B cell (primary cell): ENCODE measurements at regions not wholly inside any gene's neighbourhood (a gene's known extent, or its start where the extent isn't known, plus 50 kb on each side); places are given as distances from the start of the nearest gene placed in this dataset.

Experiments
- ATAC-seq: fragments of 200-7000 bp; cut with Tn5 transposase; one replicate; pipeline ENCODE4 v1.10.0; 2021; ENCODE audit warnings: low read depth, mild to moderate bottlenecking, moderate number of reproducible peaks, moderate library complexity
- CTCF ChIA-PET: fragments of 350-600 bp; sonication (Branson Sonifier 250); formaldehyde crosslinking; loops from one replicate; lab custom pipeline; 2021; ENCODE audit warnings: antibody characterized with exemption, inconsistent platforms; lab: Charles Lee
- POLR2A ChIA-PET: fragments of 350-600 bp; sonication (Branson Sonifier 250); formaldehyde crosslinking; loops from one replicate; lab custom pipeline; 2021; ENCODE audit warnings: antibody characterized with exemption; lab: Charles Lee
- DNase-seq: peaks from one replicate; pipeline ENCODE4 v3.0.0; 2013
- H2AFZ ChIP-seq: 2 replicates; pipeline ENCODE4 v1.6.1; 2012; ENCODE audit warnings: mild to moderate bottlenecking, low read depth, low read length; ENCODE audit not compliant: insufficient read depth, poor library complexity, severe bottlenecking
- H3K27ac ChIP-seq, 2 donors: 1 replicate in 1 of 2; 2 replicates in 1 of 2; pipeline ENCODE4 v1.5.1; 2012 to 2013; ENCODE audit warnings: low read length in 2 of 2, mild to moderate bottlenecking in 2 of 2, moderate library complexity in 1 of 2
- H3K27me3 ChIP-seq, 4 experiments: fragments of 200-600 bp in 1 of 4; sonication (generic) in 1 of 4; replicated peaks in 1 of 4; 1 replicate in 2 of 4; 2 replicates in 2 of 4; pipeline versions ENCODE4 v1.6.1 to v1.7.0; 2013 to 2016; ENCODE audit warnings: low read length in 3 of 4, mild to moderate bottlenecking in 2 of 4, mixed read lengths in 1 of 4, moderate library complexity in 1 of 4; ENCODE audit not compliant: insufficient read depth in 4 of 4, control insufficient read depth in 3 of 4; ENCODE audit errors: control extremely low read depth in 1 of 4
- H3K36me3 ChIP-seq, 2 experiments: replicated peaks in 1 of 2; 1 replicate in 1 of 2; 2 replicates in 1 of 2; pipeline versions ENCODE4 v1.6.1 to v1.7.1; 2013; ENCODE audit warnings: low read length in 1 of 2; ENCODE audit not compliant: insufficient read depth in 2 of 2, control insufficient read depth in 1 of 2; ENCODE audit errors: control extremely low read depth in 1 of 2, extremely low read depth in 1 of 2
- H3K4me1 ChIP-seq, 2 donors: fragments of 200-600 bp in 1 of 2; sonication (generic) in 1 of 2; 1 replicate in 1 of 2; 2 replicates in 1 of 2; pipeline versions ENCODE4 v1.5.1 to v1.6.1; 2013 to 2017; ENCODE audit warnings: low read length in 2 of 2; ENCODE audit not compliant: control insufficient read depth in 2 of 2, insufficient read depth in 2 of 2
- H3K4me2 ChIP-seq: replicated peaks from 2 replicates; pipeline ENCODE3; 2012; ENCODE audit warnings: mild to moderate bottlenecking, low read depth, low read length; ENCODE audit not compliant: poor library complexity, severe bottlenecking
- H3K4me3 ChIP-seq, 5 experiments: fragments of 200-600 bp in 1 of 5; sonication (generic) in 1 of 5; 1 replicate in 3 of 5; 2 replicates in 2 of 5; pipeline versions ENCODE4 v1.5.1 to v1.7.0; 2011 to 2016; ENCODE audit warnings: low read length in 4 of 5, mild to moderate bottlenecking in 4 of 5, low read depth in 2 of 5, control low read depth in 1 of 5, moderate library complexity in 1 of 5; ENCODE audit not compliant: insufficient read depth in 1 of 5; ENCODE audit errors: control extremely low read depth in 1 of 5, extremely low read depth in 1 of 5
- H3K79me2 ChIP-seq: fragments of 200-600 bp; sonication (generic); one replicate; pipeline ENCODE4 v1.6.0; 2016; ENCODE audit warnings: low read length; ENCODE audit not compliant: control insufficient read depth, insufficient read depth
- H3K9ac ChIP-seq: fragments of 200-600 bp; sonication (generic); 2 replicates; pipeline ENCODE4 v1.6.1; 2017; ENCODE audit warnings: mild to moderate bottlenecking, low read length, moderate library complexity
- H3K9me3 ChIP-seq, 3 donors: one replicate each; pipeline versions ENCODE4 v1.6.1 to v1.7.1; 2013; ENCODE audit warnings: low read length in 2 of 3; ENCODE audit not compliant: control insufficient read depth in 2 of 3, insufficient read depth in 1 of 3; ENCODE audit errors: control extremely low read depth in 1 of 3
- H4K20me1 ChIP-seq: 2 replicates; pipeline ENCODE4 v1.6.0; 2012; ENCODE audit warnings: mild to moderate bottlenecking, low read length; ENCODE audit not compliant: insufficient read depth, control insufficient read depth, poor library complexity, severe bottlenecking
- H3K27ac Mint-ChIP-seq: one replicate; pipeline ENCODE4 v1.8.0; 2021; ENCODE audit warnings: mixed read lengths
- H3K27me3 Mint-ChIP-seq: one replicate; pipeline ENCODE4 v1.8.0; 2021; ENCODE audit warnings: mixed read lengths
- H3K4me1 Mint-ChIP-seq: one replicate; pipeline ENCODE4 v1.8.0; 2021; ENCODE audit warnings: mixed read lengths
- H3K4me3 Mint-ChIP-seq: one replicate; pipeline ENCODE4 v1.8.0; 2021; ENCODE audit warnings: mixed read lengths
- H3K9me3 Mint-ChIP-seq: one replicate; pipeline ENCODE4 v1.8.0; 2022; ENCODE audit warnings: mixed read lengths; ENCODE audit not compliant: insufficient read depth
- CTCF ChIP-seq: fragments of 200-600 bp; IDR thresholded peaks from one replicate; pipeline ENCODE4 v1.8.0; 2022; ENCODE audit warnings: antibody characterized with exemption, mild to moderate bottlenecking
- EZH2 ChIP-seq: IDR thresholded peaks from 2 replicates; pipeline ENCODE4 v1.6.1; 2012; ENCODE audit warnings: borderline replicate concordance, low read depth, mild to moderate bottlenecking, moderate library complexity, low read length; ENCODE audit not compliant: insufficient read depth, poor library complexity, severe bottlenecking
- WGBS: methylation state at CpG from one replicate; pipeline ENCODE4 v1.1.5; 2013; ENCODE audit warnings: missing lambda C conversion rate; ENCODE audit not compliant: insufficient coverage; 5-methylcytosine and 5-hydroxymethylcytosine counted together
- intact Hi-C: fragments of 100-400 bp; cut with micrococcal nuclease; formaldehyde crosslinking; loops from one replicate; pipeline ENCODE4 v1.10.0; 2022

DNA sequence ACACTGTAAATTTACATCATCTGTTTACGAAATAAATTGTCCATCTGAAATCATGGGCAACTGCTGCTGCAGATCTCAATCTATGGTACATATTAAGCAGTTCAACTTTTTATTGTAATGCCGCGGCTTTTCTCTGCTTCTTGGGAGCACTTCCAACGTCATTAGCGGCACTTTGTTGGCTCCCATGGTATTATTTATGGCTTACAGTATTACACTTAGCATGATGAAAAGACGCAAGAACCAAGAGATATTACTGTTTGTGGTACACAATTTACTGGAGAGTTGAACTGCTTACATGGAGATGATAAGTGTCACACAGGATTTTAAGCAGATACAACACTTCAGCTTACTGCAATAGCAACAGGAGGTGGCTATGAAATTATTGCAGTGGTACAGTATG lies 442.1 kb downstream of the PCDH20 start:
- CTCF ChIA-PET: no interaction called here
- TF ChIP-seq EZH2 (no peak), CTCF (no peak)
- no peak overlapping the region for H3K9ac ChIP-seq
- POLR2A ChIA-PET: no interaction called here
- no peaks in the 10 kb centered on the region for H3K79me2 ChIP-seq
- H3K4me3 ChIP-seq: no peak overlapping the region
- intact Hi-C loops: no loop called here
- H3K27me3 ChIP-seq: no peaks in the 10 kb centered on the region
- Mint-ChIP-seq H3K4me1 (no peaks in the 10 kb centered on the region), H3K9me3 (peaks cover 9% of the 10 kb centered on the region), H3K4me3 (no peak overlapping the region), H3K27ac (no peak overlapping the region), H3K27me3 (no peaks in the 10 kb centered on the region)
- no CpG with 5 or more reads among the region's 6 CpGs for WGBS
- H3K9me3 ChIP-seq: peaks cover 0 to 7% (median 1%) of the 10 kb centered on the region in 3 donors
- no peak for DNase-seq
- H3K4me2 ChIP-seq: no peak overlapping the region
- ATAC-seq: no peak
- H4K20me1 ChIP-seq: no peaks in the 10 kb centered on the region
- no peak overlapping the region for H2AFZ ChIP-seq
- no peaks in the 10 kb centered on the region for H3K36me3 ChIP-seq
- no peaks in the 10 kb centered on the region for H3K4me1 ChIP-seq
- no peak overlapping the region for H3K27ac ChIP-seq

DNA sequence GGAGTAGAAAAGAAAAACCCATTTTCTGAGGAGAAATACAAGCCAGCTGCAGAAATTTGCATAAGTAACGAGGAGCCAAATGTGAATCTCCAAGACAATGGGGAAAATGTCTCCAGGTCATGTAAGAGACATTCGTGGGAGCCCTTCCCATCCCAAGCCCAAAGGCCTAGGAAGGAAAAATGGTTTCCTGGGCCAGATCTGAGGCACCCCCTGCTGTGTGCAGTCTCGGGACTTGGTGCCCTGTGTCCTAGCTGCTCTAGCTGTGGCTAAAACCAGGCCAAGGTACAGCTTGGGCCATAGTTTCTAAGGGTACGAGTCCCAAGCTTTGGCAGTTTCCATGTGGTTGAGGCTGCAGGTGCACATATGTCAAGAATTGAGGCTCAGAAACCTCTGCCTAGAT lies 444.9 kb downstream of the PCDH20 start:
- H3K4me2 ChIP-seq: no peak overlapping the region
- Mint-ChIP-seq H3K27ac (no peak overlapping the region), H3K27me3 (no peaks in the 10 kb centered on the region), H3K4me1 (no peaks in the 10 kb centered on the region), H3K9me3 (peaks cover 9% of the 10 kb centered on the region), H3K4me3 (no peak overlapping the region)
- POLR2A ChIA-PET: no interaction called here
- no peak overlapping the region for H3K27ac ChIP-seq
- no peaks in the 10 kb centered on the region for H3K79me2 ChIP-seq
- no peaks in the 10 kb centered on the region for H3K4me1 ChIP-seq
- no peak overlapping the region for H3K9ac ChIP-seq
- peaks cover 0 to 7% (median 0%) of the 10 kb centered on the region in 3 donors for H3K9me3 ChIP-seq
- ATAC-seq: no peak
- 77% methylated on average over 4 of the region's 4 CpGs for WGBS
- H3K36me3 ChIP-seq: no peaks in the 10 kb centered on the region
- no peaks in the 10 kb centered on the region for H4K20me1 ChIP-seq
- intact Hi-C loops: no loop called here
- TF ChIP-seq EZH2: no peak
- no peak for TF ChIP-seq CTCF
- CTCF ChIA-PET: no interaction called here
- no peak overlapping the region for H2AFZ ChIP-seq
- no peaks in the 10 kb centered on the region for H3K27me3 ChIP-seq
- H3K4me3 ChIP-seq: no peak overlapping the region
- DNase-seq: no peak
